Keratinocyte (primary cell): ENCODE measurements at regions not wholly inside any gene's neighbourhood (a gene's known extent, or its start where the extent isn't known, plus 50 kb on each side); places are given as distances from the start of the nearest gene placed in this dataset.

Experiments used
- DNase-seq: peaks from one replicate; pipeline ENCODE4 v3.0.0-alpha.2; 2011; ENCODE audit warnings: low read depth, missing footprints, low spot score
- FAIRE-seq: peaks from 2 replicates; lab custom pipeline; 2011; peaks lifted over from hg19 to GRCh38; lab: Jason Lieb, UNC
- H2AFZ ChIP-seq: 2 replicates; pipeline ENCODE4 v1.6.0; 2012; ENCODE audit warnings: low read length, control low read depth, inconsistent platforms; ENCODE audit not compliant: control insufficient read depth
- H3K27ac ChIP-seq: 2 replicates; pipeline ENCODE4 v1.5.1; 2011; ENCODE audit warnings: low read length; ENCODE audit not compliant: control insufficient read depth, insufficient read depth
- H3K27me3 ChIP-seq: 3 replicates; pipeline ENCODE4 v1.6.0; 2011; ENCODE audit warnings: low read length; ENCODE audit not compliant: control insufficient read depth, insufficient read depth; ENCODE audit errors: extremely low read depth
- H3K36me3 ChIP-seq, 2 experiments: 2 replicates in 1 of 2; 3 replicates in 1 of 2; pipeline ENCODE4 v1.5.1; 2011; ENCODE audit warnings: low read length in 2 of 2, mild to moderate bottlenecking in 1 of 2; ENCODE audit not compliant: control insufficient read depth in 2 of 2, insufficient read depth in 2 of 2; ENCODE audit errors: extremely low read depth in 1 of 2
- H3K4me1 ChIP-seq: 3 replicates; pipeline ENCODE4 v1.5.1; 2011; ENCODE audit warnings: low read length; ENCODE audit not compliant: control insufficient read depth, insufficient read depth; ENCODE audit errors: extremely low read depth
- H3K4me2 ChIP-seq: 3 replicates; pipeline ENCODE4 v1.6.0; 2011; ENCODE audit warnings: low read depth, low read length; ENCODE audit not compliant: control insufficient read depth, insufficient read depth; ENCODE audit errors: extremely low read depth
- H3K4me3 ChIP-seq, 3 experiments: fragments of 200-600 bp in 1 of 3; sonication (generic) in 1 of 3; 2 replicates in 2 of 3; 3 replicates in 1 of 3; pipeline ENCODE4 v1.5.1; 2011 to 2016; ENCODE audit warnings: low read length in 3 of 3, mild to moderate bottlenecking in 3 of 3, control low read depth in 2 of 3, inconsistent platforms in 1 of 3, low read depth in 1 of 3, mixed read lengths in 1 of 3, mixed run types in 1 of 3, moderate library complexity in 1 of 3; ENCODE audit not compliant: control insufficient read depth in 2 of 3, insufficient read depth in 2 of 3; ENCODE audit errors: extremely low read depth in 1 of 3
- H3K79me2 ChIP-seq: 2 replicates; pipeline ENCODE4 v1.6.0; 2012; ENCODE audit warnings: low read length; ENCODE audit not compliant: control insufficient read depth, insufficient read depth
- H3K9ac ChIP-seq: 3 replicates; pipeline ENCODE4 v1.6.0; 2011; ENCODE audit warnings: low read length; ENCODE audit not compliant: control insufficient read depth, insufficient read depth; ENCODE audit errors: extremely low read depth
- H3K9me1 ChIP-seq: 3 replicates; pipeline ENCODE4 v1.6.0; 2011; ENCODE audit warnings: low read length; ENCODE audit not compliant: control insufficient read depth, insufficient read depth; ENCODE audit errors: extremely low read depth
- H3K9me3 ChIP-seq: 2 replicates; pipeline ENCODE4 v1.5.1; 2012; ENCODE audit warnings: low read depth, low read length; ENCODE audit not compliant: control insufficient read depth
- H4K20me1 ChIP-seq: 3 replicates; pipeline ENCODE4 v1.6.0; 2011; ENCODE audit warnings: low read length; ENCODE audit not compliant: control insufficient read depth, insufficient read depth; ENCODE audit errors: extremely low read depth
- CTCF ChIP-seq, 3 experiments: IDR thresholded peaks in 1 of 3; conservative IDR thresholded peaks in 1 of 3; optimal IDR thresholded peaks in 1 of 3; 2 replicates in 2 of 3; 3 replicates in 1 of 3; pipeline versions ENCODE3 to v1.5.1; 2011; ENCODE audit warnings: low read length in 3 of 3, mild to moderate bottlenecking in 3 of 3, moderate library complexity in 2 of 3, control low read depth in 1 of 3, inconsistent platforms in 1 of 3; ENCODE audit not compliant: insufficient read depth in 2 of 3; ENCODE audit errors: extremely low read depth in 1 of 3
- EZH2 ChIP-seq: IDR thresholded peaks from one replicate; pipeline ENCODE4 v1.6.1; 2012; ENCODE audit warnings: inconsistent platforms, mild to moderate bottlenecking, low read length, moderate library complexity
- dilution Hi-C: fragments of 300-500 bp; cut with MboI; formaldehyde crosslinking; loops from one replicate; pipeline ENCODE4 v1.7.0; 2020; ENCODE audit warnings: low sequenced_read_pairs; ENCODE audit not compliant: extremely low pct_ligation_motif_present

- Histone ChIP-seq H3K4me3 (no peak overlapping the region), H3K9me1 (no peaks in the 10 kb centered on the region), H3K36me3 (no peaks in the 10 kb centered on the region), H3K9ac (no peak overlapping the region), H2AFZ (no peak overlapping the region), H3K27me3 (no peaks in the 10 kb centered on the region), H3K9me3 (no peaks in the 10 kb centered on the region), H4K20me1 (no peaks in the 10 kb centered on the region), H3K27ac (no peak overlapping the region), H3K4me2 (no peak overlapping the region), H3K4me1 (no peaks in the 10 kb centered on the region), H3K79me2 (no peaks in the 10 kb centered on the region)
- dilution Hi-C loops, result no loop called here
- DNase-seq (no peak), FAIRE-seq (no peak)
- TF ChIP-seq CTCF (optimal IDR thresholded peaks at IDR 0.05 in 1 of 3, IDR thresholded peaks at IDR 0.05 in 1 of 3, conservative IDR thresholded peaks at IDR 0.05 in 1 of 3; ENCODE audit: extremely low read depth in 1 of 3, insufficient read depth in 2 of 3, low read length in 3 of 3) (no peak), EZH2 (no peak)
Observed at GRCh38 chr10:120077707-120078492, 185.4 kb downstream of the SEC23IP start.

- no peaks in the 10 kb centered on the region for H4K20me1 ChIP-seq
- FAIRE-seq (no peak), DNase-seq (no peak)
- H3K27me3 ChIP-seq, result no peaks in the 10 kb centered on the region
- no peak overlapping the region for H3K9ac ChIP-seq
- dilution Hi-C loops, result no loop called here
- H3K4me1 ChIP-seq, result no peaks in the 10 kb centered on the region
- TF ChIP-seq EZH2 (no peak), CTCF (optimal IDR thresholded peaks at IDR 0.05 in 1 of 3, IDR thresholded peaks at IDR 0.05 in 1 of 3, conservative IDR thresholded peaks at IDR 0.05 in 1 of 3; ENCODE audit: extremely low read depth in 1 of 3, insufficient read depth in 2 of 3, low read length in 3 of 3) (no peak)
- H3K36me3 ChIP-seq, result no peaks in the 10 kb centered on the region
- H3K79me2 ChIP-seq, result no peaks in the 10 kb centered on the region
- H2AFZ ChIP-seq, result no peak overlapping the region
- H3K4me2 ChIP-seq, result no peak overlapping the region
- no peak overlapping the region for H3K4me3 ChIP-seq
- H3K27ac ChIP-seq, result no peak overlapping the region
- H3K9me3 ChIP-seq, result no peaks in the 10 kb centered on the region
- H3K9me1 ChIP-seq, result no peaks in the 10 kb centered on the region
Observed at GRCh38 chr10:120085096-120085796, 192.7 kb downstream of the SEC23IP start.
